Hematopoietic multipotent progenitor cell treated with erythropoietin and hydrocortisone succinate and interleukin-3 and kit ligand, for 17 days (in vitro differentiated cells): ENCODE measurements at regions not wholly inside any gene's neighbourhood (a gene's known extent, or its start where the extent isn't known, plus 50 kb on each side); places are given as distances from the start of the nearest gene placed in this dataset.

Source experiments
- DNase-seq: peaks from one replicate; pipeline ENCODE4 v3.0.0-alpha.2; 2015; ENCODE audit warnings: low spot score

DNA sequence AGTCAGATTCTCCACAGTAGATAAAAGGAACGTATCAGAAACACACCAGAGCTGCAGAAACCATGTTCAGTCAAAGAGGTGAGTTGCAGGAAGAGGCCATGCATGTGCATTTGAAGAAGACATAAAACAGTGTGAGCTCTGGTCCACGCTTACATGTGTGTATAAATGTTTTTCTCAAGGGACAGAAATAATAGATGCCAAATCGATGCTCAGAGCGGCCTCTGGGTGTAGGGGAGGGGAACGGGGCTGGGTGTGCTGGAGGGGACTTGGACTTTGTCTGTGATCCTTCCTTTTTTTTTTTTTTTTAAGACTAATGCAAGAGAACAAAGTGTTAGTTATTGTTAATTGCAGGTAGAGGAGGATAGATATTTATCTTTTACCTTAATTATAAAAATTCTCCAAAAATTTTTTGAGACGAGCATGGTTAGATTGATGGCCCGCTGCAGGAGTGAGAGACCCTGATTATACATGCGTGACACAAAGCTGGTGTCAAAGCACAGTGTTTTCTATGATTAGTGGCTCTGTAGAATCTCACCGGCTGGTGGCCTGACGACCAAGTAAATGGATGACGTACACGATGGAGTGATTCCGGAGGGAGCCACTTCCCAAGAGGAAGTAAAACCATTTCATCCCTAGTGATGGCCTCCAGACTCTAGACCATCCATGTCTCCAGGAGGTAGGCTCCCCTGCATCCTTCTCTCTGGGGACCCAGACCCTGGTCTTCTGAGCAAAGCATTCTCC lies 240.2 kb downstream of the ENGASE start:
- DNase-seq: no peak

GRCh38 chr17:79311373-79311772 lies 236.7 kb downstream of the ENGASE start:
- DNase-seq: no peak

DNA sequence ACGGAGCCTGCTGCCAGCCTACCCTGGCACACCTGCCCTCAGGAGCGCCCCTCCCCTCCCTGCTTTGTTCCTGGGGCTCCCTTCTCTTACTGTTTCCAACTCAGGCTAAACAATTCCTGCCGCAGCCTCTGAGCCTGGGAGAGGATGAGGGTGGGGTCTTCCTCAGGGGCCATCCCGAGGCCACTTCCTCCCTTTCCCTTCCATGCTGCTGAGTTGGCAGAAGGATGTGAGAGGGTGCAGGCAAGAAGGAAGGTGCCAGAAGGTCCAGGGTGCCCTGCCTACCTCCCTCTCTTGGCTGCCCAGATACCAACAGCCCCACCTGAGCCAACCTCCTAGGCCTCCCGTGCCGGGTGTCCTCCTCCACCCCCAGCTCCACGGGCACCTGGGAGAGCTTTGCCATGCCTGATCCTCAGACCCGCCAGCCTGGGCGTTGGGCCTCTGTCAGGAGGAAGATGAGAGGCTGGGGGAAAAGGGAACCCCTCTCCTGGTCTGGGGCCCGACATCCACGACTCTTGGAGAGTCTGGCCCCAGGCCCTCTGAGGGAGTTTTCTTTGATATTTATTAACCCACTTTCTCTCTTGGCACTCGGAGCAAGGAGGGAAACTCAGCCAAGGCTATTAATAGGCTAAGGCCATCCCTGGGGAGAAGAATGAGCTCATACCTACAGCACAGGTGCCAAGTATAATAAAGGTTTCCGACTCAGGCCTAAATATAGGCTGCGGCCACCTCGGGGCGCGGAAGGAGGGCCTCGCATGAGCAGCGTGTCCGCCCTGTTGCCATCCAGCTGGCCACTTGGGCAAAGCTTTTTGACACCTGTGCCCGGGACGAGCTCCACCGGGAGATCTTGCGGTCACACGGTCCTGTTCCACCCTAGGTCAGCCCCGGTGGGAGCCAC lies 232.0 kb downstream of the ENGASE start:
- no peak for DNase-seq

DNA sequence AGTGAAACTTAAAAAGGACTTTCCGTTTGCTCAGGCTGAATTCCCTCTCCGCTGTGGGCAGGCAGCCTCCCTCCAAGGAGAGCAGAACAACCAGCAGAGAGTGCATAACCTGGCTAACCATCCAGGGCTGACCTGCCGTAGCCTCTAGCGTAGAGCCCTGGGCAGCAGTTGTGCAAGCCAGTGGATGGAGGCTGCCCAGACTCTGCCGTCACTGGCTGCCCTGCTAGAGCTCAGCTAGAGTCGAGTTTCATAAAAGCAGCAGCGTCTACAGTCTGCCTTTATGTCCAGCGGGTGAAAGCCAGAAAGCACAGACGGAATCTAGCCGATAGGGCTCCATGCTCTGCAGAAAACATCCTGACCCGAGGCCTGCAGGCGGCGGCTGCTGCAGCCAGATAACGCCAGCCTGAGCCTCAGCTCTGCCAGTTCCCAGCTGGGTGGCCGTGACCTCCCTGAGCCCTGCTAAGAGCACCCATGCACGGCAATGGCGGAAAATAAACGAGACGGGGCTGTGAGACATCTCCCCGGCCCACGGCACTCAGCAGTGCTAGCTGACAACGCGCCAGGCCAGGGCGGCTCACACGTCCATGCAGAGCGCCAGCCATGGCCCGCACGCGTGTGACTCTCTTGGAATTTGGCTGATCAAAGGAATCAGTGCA lies 231.3 kb downstream of the ENGASE start:
- no peak for DNase-seq

GRCh38 chr17:79305376-79305767 lies 230.7 kb downstream of the ENGASE start:
- DNase-seq: no peak

DNA sequence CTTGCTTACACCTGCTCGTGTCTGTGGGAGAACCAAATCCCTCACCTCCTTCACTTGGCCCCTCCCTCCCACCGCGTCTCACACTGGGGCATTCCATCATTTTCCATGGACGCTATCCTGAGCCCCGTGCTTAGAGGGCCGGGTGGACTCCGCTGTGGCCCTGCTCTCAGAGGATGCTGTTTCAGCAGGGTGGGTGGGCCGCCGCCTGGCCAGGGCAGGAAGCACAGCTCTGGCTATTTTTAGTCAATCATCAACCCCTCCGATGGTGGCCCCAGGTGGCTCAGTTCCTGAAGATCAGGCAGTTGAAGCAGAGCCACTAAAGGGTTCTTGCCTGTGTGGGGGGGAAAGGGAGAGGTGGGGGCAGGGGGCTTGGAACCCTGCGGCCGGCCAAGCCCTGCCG lies 230.3 kb downstream of the ENGASE start:
- DNase-seq: no peak

DNA sequence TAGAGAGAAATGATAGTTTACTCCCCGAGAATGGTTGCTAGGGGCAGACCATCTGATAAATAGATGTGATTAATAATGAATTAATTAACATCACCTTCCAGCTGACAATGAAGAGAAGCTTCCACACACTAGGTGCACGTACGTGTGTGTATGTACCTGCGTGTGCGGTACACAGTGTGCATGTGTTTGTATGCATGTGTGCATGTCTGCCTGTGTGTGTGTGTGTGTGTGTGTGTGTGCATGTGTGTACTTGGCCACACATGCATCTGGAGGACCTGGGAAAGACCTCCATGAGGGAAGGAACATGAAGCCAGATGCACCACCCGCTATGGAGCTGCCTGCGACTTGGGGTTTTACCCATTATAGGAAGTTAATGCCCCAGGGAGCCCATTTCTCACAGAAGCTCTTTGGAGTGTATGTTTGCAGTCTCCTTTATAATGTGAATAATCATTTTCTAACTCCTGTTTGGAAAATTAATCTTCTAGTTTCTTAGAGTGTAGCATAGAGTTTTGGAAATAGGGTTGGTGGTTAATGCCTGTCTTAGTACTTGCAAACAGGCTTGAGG lies 229.1 kb downstream of the ENGASE start:
- DNase-seq: no peak

- DNase-seq: no peak
Observed at GRCh38 chr17:79301469-79301868, 226.8 kb downstream of the ENGASE start.

DNA sequence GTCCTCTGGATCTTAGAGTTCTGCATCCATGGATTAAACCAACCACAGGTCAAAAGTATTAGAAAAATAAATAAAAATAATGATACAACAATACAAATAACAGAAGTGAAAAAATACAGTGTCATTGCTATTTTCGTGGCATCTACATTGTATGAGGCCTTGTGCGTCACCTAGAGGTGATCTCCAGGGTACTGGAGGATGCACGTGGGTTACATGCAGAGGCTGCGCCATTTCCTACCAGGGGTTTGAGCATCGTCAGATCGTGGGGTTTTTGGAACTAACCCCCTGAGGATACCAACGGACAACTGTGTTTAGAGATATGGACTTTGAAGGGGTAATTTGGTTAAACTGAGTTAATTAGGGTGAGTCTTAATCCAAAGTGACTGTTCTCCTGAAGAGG lies 224.7 kb downstream of the ENGASE start:
- no peak for DNase-seq

DNA sequence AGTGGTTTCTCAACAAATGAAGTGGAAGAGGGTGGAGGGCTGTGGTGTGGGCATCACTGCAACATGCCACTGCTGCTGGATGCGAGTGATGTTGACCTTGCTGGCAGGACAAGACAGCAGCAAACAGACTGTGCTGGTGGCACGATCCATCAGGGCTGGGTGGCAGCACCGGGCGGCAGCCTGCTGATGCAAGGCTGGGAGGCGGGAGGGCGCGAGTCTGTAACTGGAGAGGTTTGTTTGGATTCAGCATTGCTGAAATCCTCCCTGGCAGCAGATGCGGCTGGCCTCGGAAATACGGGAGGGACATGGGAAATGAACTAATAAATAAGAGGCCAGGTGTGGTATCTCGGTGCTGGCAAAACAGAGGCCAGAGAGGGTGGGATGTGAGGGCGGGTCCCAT lies 224.2 kb downstream of the ENGASE start:
- DNase-seq: no peak

GRCh38 chr17:79296243-79296642 lies 221.6 kb downstream of the ENGASE start:
- no peak for DNase-seq

GRCh38 chr17:79295307-79295706 lies 220.7 kb downstream of the ENGASE start:
- DNase-seq: no peak

GRCh38 chr17:79294459-79295071 lies 219.9 kb downstream of the ENGASE start:
- no peak for DNase-seq

DNA sequence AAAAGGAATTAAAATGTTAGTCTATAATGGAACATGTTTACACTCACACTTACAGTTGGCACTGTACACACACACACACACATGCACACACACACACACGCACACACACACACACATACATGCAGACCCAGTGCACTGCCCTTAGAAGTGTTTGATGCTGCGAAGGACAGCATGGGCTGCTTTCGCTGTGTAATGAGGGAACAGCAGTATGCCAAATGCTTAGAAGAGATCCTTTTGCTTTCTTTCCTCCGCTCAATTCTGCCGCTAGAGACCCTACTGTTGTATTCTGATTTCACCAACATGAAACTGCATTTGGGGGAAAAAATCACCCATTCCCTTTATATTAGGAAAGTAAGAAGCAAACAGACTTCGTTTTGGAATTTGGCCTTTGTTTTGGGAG lies 217.9 kb downstream of the ENGASE start:
- no peak for DNase-seq

- no peak for DNase-seq
Observed at GRCh38 chr17:79291391-79291790, 216.8 kb downstream of the ENGASE start.

GRCh38 chr17:79290726-79291125 lies 216.1 kb downstream of the ENGASE start:
- DNase-seq: no peak

- DNase-seq: no peak
Observed at GRCh38 chr17:79288950-79289349, 214.3 kb downstream of the ENGASE start.

- no peak for DNase-seq
Observed at GRCh38 chr17:79286440-79286839, 211.8 kb downstream of the ENGASE start.

GRCh38 chr17:79285973-79286372 lies 211.3 kb downstream of the ENGASE start:
- DNase-seq: no peak

GRCh38 chr17:79282294-79282693 lies 207.7 kb downstream of the ENGASE start:
- no peak for DNase-seq

- no peak for DNase-seq
Observed at GRCh38 chr17:79281803-79282202, 207.2 kb downstream of the ENGASE start.
